PC-3 (cell line): ENCODE measurements at regions not wholly inside any gene's neighbourhood (a gene's known extent, or its start where the extent isn't known, plus 50 kb on each side); places are given as distances from the start of the nearest gene placed in this dataset.

ENCODE experiments used
- ATAC-seq: fragments of 200-7000 bp; cut with Tn5 transposase; 2 replicates; pipeline ENCODE4 v1.9.1; 2020; ENCODE audit warnings: mild to moderate bottlenecking, moderate library complexity
- BruUV-seq: library from RNA; stranded (reverse); fragments of 400-500 nt; replicated peaks from 2 replicates; lab custom pipeline; 2021; lab: Mats Ljungman, UMichigan
- CTCF ChIA-PET: fragments of 300-600 bp; sonication (Branson Sonifier 250); formaldehyde crosslinking; loops from one replicate; lab custom pipeline; 2022; ENCODE audit warnings: antibody characterized with exemption; lab: Charles Lee
- POLR2A ChIA-PET: fragments of 300-600 bp; sonication (Branson Sonifier 250); formaldehyde crosslinking; loops from one replicate; lab custom pipeline; 2022; ENCODE audit warnings: antibody characterized with exemption; ENCODE audit not compliant: unreplicated experiment; lab: Charles Lee
- DNase-seq: peaks from one replicate; pipeline ENCODE4 v3.0.0-alpha.2; 2015
- H2AFZ ChIP-seq: fragments of 300-600 bp; sonication (generic); 2 replicates; pipeline ENCODE4 v1.6.0; 2016; ENCODE audit warnings: antibody characterized with exemption, low read length
- H3F3A ChIP-seq: fragments of 300-600 bp; sonication (generic); one replicate; pipeline ENCODE4 v1.6.0; 2017; ENCODE audit warnings: antibody characterized with exemption, low read length, control low read depth, mild to moderate bottlenecking; ENCODE audit not compliant: unreplicated experiment
- H3K27ac ChIP-seq: fragments of 300-600 bp; sonication (generic); 2 replicates; pipeline ENCODE4 v1.5.1; 2016; ENCODE audit warnings: mild to moderate bottlenecking, low read length
- H3K27me3 ChIP-seq: fragments of 300-600 bp; sonication (generic); 2 replicates; pipeline ENCODE4 v1.6.1; 2016; ENCODE audit warnings: low read length, mixed read lengths
- H3K36me3 ChIP-seq: fragments of 300-600 bp; sonication (generic); 2 replicates; pipeline ENCODE4 v1.6.1; 2016; ENCODE audit warnings: low read depth, mixed run types, low read length, mixed read lengths
- H3K4me1 ChIP-seq: fragments of 300-600 bp; sonication (generic); 2 replicates; pipeline ENCODE4 v1.5.1; 2016; ENCODE audit warnings: low read length; ENCODE audit not compliant: insufficient read depth
- H3K4me2 ChIP-seq: fragments of 300-600 bp; sonication (generic); 2 replicates; pipeline ENCODE4 v1.6.0; 2016; ENCODE audit warnings: low read length
- H3K4me3 ChIP-seq: fragments of 300-600 bp; sonication (generic); 2 replicates; pipeline ENCODE4 v1.5.1; 2016; ENCODE audit warnings: mild to moderate bottlenecking, low read length, mixed read lengths
- H3K79me2 ChIP-seq: fragments of 300-600 bp; sonication (generic); 2 replicates; pipeline ENCODE4 v1.6.1; 2017; ENCODE audit warnings: low read length, mixed read lengths
- H3K9ac ChIP-seq: fragments of 300-600 bp; sonication (generic); 2 replicates; pipeline ENCODE4 v1.6.0; 2016; ENCODE audit warnings: mild to moderate bottlenecking, low read length
- H3K9me2 ChIP-seq: fragments of 300-600 bp; sonication (generic); replicated peaks from 2 replicates; pipeline ENCODE4 v1.6.1; 2016; ENCODE audit warnings: mixed run types, low read length, mixed read lengths
- H3K9me3 ChIP-seq: fragments of 300-600 bp; sonication (generic); 2 replicates; pipeline ENCODE4 v1.6.1; 2016; ENCODE audit warnings: low read length, mixed read lengths
- H4K20me1 ChIP-seq: fragments of 300-600 bp; sonication (generic); 2 replicates; pipeline ENCODE4 v1.6.1; 2016; ENCODE audit warnings: low read length, mixed read lengths
- EZH2 ChIP-seq: fragments of 300-600 bp; sonication (generic); IDR thresholded peaks from one replicate; pipeline ENCODE4 v1.6.1; 2017; ENCODE audit warnings: antibody characterized with exemption, mild to moderate bottlenecking, low read length; ENCODE audit not compliant: unreplicated experiment
- EZH2phosphoT487 ChIP-seq: fragments of 300-600 bp; sonication (generic); IDR thresholded peaks from 2 replicates; pipeline ENCODE4 v1.6.1; 2018; ENCODE audit warnings: mild to moderate bottlenecking, antibody characterized with exemption, low read length, borderline replicate concordance
- intact Hi-C: fragments of 100-400 bp; cut with micrococcal nuclease; formaldehyde crosslinking; loops from 2 replicates; pipeline ENCODE4 v1.9.0; 2023
- TF ChIP-seq, protein P1 (sequence below): fragments of 300-600 bp; sonication (generic); conservative IDR thresholded peaks from 2 replicates; pipeline ENCODE4 v1.5.1; 2017; ENCODE audit warnings: antibody characterized with exemption, low read depth, mild to moderate bottlenecking, low read length

DNA sequence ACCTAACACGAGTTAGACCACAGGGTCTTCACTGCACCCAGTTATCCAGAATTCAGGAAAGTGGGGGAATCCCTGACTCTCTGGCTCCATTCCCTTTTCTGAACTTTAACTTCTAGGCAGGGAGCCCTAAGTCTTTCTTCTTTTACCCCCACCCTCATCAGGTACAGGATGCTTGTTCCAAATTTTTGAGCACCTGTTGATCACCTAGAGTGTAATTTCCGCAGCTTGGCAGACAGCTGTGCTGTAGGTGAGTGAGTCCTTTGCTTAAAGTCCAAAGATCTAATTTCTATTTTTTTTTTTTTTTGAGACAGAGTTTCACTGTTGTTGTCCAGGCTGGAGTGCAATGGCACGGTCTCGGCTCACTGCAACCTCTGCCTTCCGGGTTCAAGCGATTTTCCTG lies 89.5 kb upstream of the AKIRIN2 start:
- Histone ChIP-seq H3K27ac (no peak overlapping the region), H4K20me1 (no peaks in the 10 kb centered on the region), H3F3A (no peaks in the 10 kb centered on the region), H3K27me3 (no peaks in the 10 kb centered on the region), H3K4me2 (no peak overlapping the region), H3K79me2 (no peaks in the 10 kb centered on the region), H3K4me1 (peaks cover 19% of the 10 kb centered on the region), H3K36me3 (no peaks in the 10 kb centered on the region), H3K9ac (no peak overlapping the region), H3K4me3 (no peak overlapping the region), H3K9me2 (no peaks in the 10 kb centered on the region), H2AFZ (no peak overlapping the region), H3K9me3 (no peaks in the 10 kb centered on the region)
- intact Hi-C loops: no loop called here
- no peak for DNase-seq
- no TSS peak for BruUV-seq
- TF ChIP-seq, protein P1, sequence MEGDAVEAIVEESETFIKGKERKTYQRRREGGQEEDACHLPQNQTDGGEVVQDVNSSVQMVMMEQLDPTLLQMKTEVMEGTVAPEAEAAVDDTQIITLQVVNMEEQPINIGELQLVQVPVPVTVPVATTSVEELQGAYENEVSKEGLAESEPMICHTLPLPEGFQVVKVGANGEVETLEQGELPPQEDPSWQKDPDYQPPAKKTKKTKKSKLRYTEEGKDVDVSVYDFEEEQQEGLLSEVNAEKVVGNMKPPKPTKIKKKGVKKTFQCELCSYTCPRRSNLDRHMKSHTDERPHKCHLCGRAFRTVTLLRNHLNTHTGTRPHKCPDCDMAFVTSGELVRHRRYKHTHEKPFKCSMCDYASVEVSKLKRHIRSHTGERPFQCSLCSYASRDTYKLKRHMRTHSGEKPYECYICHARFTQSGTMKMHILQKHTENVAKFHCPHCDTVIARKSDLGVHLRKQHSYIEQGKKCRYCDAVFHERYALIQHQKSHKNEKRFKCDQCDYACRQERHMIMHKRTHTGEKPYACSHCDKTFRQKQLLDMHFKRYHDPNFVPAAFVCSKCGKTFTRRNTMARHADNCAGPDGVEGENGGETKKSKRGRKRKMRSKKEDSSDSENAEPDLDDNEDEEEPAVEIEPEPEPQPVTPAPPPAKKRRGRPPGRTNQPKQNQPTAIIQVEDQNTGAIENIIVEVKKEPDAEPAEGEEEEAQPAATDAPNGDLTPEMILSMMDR: no peak
- TF ChIP-seq EZH2phosphoT487 (no peak), EZH2 (no peak)
- ATAC-seq: no peak
- ChIA-PET POLR2A (no interaction called here), CTCF (no interaction called here)

DNA sequence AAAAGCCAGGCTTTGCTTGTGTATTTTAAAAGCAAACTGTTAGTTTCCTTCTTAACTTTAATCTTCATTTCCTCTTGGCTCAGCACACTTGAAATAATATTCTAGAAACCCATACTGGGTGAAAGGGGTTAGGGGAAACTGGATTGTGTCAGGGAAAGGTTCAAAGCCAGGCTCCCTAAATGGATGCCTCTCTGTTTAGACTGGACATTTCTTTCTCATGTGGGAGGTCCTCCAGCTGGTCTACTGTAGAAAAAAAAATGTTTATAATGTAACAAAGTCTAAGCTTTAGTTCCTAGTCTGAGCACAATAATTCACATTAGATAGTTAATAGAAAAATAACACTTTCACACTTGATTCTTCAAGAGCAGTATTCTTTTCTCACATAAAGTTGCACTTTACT lies 89.0 kb upstream of the AKIRIN2 start:
- Histone ChIP-seq H3K27me3 (no peaks in the 10 kb centered on the region), H4K20me1 (no peaks in the 10 kb centered on the region), H3K9ac (no peak overlapping the region), H3K36me3 (no peaks in the 10 kb centered on the region), H3K4me3 (no peak overlapping the region), H3K9me2 (no peaks in the 10 kb centered on the region), H3K4me2 (no peak overlapping the region), H3F3A (no peaks in the 10 kb centered on the region), H3K4me1 (peaks cover 19% of the 10 kb centered on the region), H3K9me3 (no peaks in the 10 kb centered on the region), H3K79me2 (no peaks in the 10 kb centered on the region), H2AFZ (no peak overlapping the region), H3K27ac (no peak overlapping the region)
- ATAC-seq (no peak), DNase-seq (no peak)
- TF ChIP-seq EZH2 (no peak), EZH2phosphoT487 (no peak)
- TF ChIP-seq, protein P1: no peak
- BruUV-seq: no TSS peak
- POLR2A ChIA-PET: no interaction called here
- intact Hi-C loops: no loop called here
- CTCF ChIA-PET: no interaction called here

DNA sequence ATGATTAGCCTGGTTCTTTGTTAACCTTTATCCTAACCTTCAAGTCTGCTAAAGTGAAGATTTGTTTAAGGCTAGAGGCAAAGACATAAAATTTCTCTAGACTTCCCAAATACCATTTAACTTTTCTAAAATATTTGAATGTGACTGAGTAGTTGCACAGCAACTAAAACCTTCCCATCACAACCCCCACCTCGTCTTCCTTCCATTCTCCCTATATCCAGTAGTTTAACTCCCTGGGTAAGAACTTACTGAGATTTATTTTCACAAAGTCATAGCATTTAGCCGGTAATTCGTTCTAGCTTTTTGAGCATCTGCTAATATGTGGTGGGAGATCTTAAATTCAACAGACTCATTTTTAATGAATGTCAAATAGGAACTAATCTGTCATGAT lies 87.9 kb upstream of the AKIRIN2 start:
- POLR2A ChIA-PET: no interaction called here
- no peaks in the 10 kb centered on the region for H3F3A ChIP-seq
- TF ChIP-seq EZH2: no peak
- H2AFZ ChIP-seq: no peak overlapping the region
- no peak overlapping the region for H3K27ac ChIP-seq
- CTCF ChIA-PET: no interaction called here
- no peaks in the 10 kb centered on the region for H3K9me3 ChIP-seq
- no peak for ATAC-seq
- H3K36me3 ChIP-seq: no peaks in the 10 kb centered on the region
- no peak overlapping the region for H3K4me3 ChIP-seq
- no peak overlapping the region for H3K9ac ChIP-seq
- BruUV-seq: no TSS peak
- H3K4me2 ChIP-seq: peak overlapping the region; percentile 62; the same call in 1 of the 2 replicates
- H3K4me1 ChIP-seq: peaks cover 19% of the 10 kb centered on the region
- no peak for DNase-seq
- no peaks in the 10 kb centered on the region for H3K27me3 ChIP-seq
- intact Hi-C loops: no loop called here
- H3K79me2 ChIP-seq: no peaks in the 10 kb centered on the region
- no peaks in the 10 kb centered on the region for H3K9me2 ChIP-seq
- no peaks in the 10 kb centered on the region for H4K20me1 ChIP-seq
